Sigmoid colon (tissue), 4 donors: ENCODE measurements at regions not wholly inside any gene's neighbourhood (a gene's known extent, or its start where the extent isn't known, plus 50 kb on each side); places are given as distances from the start of the nearest gene placed in this dataset.

ENCODE experiments used
- CTCF ChIP-seq, 4 experiments: fragments of 450-650 bp in 3 of 4; fragments of 200-600 bp in 1 of 4; IDR thresholded peaks; one replicate each; pipeline ENCODE4 v1.5.1; 2016 to 2019; ENCODE audit warnings: antibody characterized with exemption in 4 of 4, mild to moderate bottlenecking in 3 of 4, moderate library complexity in 2 of 4
- EP300 ChIP-seq, 4 donors: sonication (generic); formaldehyde crosslinking; IDR thresholded peaks; one replicate each; pipeline ENCODE4 v1.6.1; 2017; ENCODE audit warnings: antibody characterized with exemption in 4 of 4

GRCh38 chr5:68554571-68555279 is 339.2 kb downstream of the PIK3R1 start:
- no peak for TF ChIP-seq CTCF (IDR thresholded peaks at IDR 0.05)
- no peak for TF ChIP-seq EP300 (IDR thresholded peaks at IDR 0.05)
